ENCODE measurements at regions not wholly inside any gene's neighbourhood (a gene's known extent, or its start where the extent isn't known, plus 50 kb on each side); places are given as distances from the start of the nearest gene placed in this dataset.
A peak's percentile ranks its signal among the peaks of the same experiment; 100 is the strongest.

DNA sequence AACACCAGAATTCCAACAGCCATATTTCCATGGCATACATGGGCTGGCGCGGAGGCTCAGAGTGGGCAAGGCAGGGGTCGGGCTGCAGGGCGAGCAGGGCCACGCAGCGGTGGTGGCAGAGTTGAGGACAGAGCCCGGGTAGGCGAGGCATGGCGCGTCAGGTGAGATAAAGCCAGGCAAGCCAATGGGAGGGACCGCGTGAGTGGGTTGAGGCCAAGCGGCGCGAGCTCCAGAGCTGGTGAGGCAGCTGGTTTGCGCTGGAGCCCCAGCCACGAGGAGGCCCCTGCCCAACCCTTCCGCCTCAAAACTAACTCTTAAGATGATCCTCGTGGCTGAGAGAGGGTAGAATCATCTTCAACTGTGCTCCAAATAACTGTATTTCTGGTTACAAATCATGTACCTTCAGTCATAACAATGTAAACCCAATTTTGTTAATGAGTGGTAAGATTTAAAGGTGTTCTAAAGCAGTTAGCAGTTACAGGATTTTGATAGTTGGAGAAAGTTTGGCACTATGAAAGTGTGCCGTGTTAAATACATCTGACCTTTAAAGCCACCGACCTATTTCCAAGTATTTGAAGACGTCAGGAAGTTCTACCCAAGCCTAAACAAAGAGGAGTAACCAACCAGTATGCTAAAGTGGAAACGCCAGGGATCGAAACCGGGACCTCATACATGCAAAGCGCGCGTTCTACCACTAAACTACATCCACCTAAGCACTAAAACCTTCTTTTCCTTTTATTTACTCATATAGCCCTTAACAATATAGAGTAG lies 107.9 kb downstream of the GPX5 start (continued):
- TF ChIP-seq TFCP2L1 (CRISPR knock-in tag; IDR thresholded peaks at IDR 0.05): peak; percentile 91; the same call in 1 of the 2 replicates
- TF ChIP-seq, protein P1, sequence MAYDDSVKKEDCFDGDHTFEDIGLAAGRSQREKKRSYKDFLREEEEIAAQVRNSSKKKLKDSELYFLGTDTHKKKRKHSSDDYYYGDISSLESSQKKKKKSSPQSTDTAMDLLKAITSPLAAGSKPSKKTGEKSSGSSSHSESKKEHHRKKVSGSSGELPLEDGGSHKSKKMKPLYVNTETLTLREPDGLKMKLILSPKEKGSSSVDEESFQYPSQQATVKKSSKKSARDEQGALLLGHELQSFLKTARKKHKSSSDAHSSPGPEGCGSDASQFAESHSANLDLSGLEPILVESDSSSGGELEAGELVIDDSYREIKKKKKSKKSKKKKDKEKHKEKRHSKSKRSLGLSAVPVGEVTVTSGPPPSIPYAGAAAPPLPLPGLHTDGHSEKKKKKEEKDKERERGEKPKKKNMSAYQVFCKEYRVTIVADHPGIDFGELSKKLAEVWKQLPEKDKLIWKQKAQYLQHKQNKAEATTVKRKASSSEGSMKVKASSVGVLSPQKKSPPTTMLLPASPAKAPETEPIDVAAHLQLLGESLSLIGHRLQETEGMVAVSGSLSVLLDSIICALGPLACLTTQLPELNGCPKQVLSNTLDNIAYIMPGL (CRISPR knock-in tag; IDR thresholded peaks at IDR 0.05; ENCODE audit: borderline replicate concordance): 0 out of 2 replicates have a peak, but pooled peaks have one; percentile 49

DNA sequence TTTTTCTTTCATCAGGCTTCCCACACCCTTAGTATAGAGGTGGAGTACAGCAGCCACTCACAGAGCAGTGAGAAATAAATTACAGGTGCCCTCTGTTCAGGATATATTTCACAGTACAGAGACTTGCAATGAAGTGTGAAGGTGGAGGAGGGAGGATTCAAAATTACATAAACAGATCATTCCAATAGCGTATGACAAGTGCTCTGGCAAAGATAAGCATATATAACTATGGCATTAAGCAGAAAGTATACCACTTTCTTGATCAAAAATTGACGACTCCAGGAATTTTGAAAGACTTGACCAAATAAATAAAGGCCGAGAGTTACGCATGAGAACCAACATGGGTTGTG lies 108.7 kb downstream of the GPX5 start:
- Histone ChIP-seq H3K27ac (peak overlapping the region in 1 of 2 experiments; percentile 66; a peak in 3 of 6 replicates), H3K4me2 (peak overlapping the region; percentile 80), H3K4me3 (peak overlapping the region; percentile 60), H3K9me3 (no peaks in the 10 kb centered on the region), H3K4me1 (no peaks in the 10 kb centered on the region)
- ATAC-seq: peak; percentile 30 to 32; a peak in 5 of 6 replicates
- POLR2A ChIA-PET: interaction anchor here (1.2 to 1.4 kb wide), 2 partner anchors 14 to 28 kb away, joined by 3 to 7 read pairs; no protein-coding TSS in a partner anchor
- no peak for FAIRE-seq
- TF ChIP-seq, protein P1 (CRISPR knock-in tag; IDR thresholded peaks at IDR 0.05; ENCODE audit: borderline replicate concordance): no peak
- TF ChIP-seq RFX5 (IDR thresholded peaks at IDR 0.05) (no peak), EHF (CRISPR knock-in tag; IDR thresholded peaks at IDR 0.05) (no peak), SMC3 (IDR thresholded peaks at IDR 0.05) (no peak), ZC3H11A (IDR thresholded peaks at IDR 0.05) (no peak), JUN (IDR thresholded peaks at IDR 0.05) (no peak), RARB (CRISPR knock-in tag; IDR thresholded peaks at IDR 0.05) (no peak), RNF2 (IDR thresholded peaks at IDR 0.05; ENCODE audit: borderline replicate concordance, low read depth) (no peak), FOXS1 (CRISPR knock-in tag; IDR thresholded peaks at IDR 0.05) (no peak), ZNF302 (CRISPR knock-in tag; IDR thresholded peaks at IDR 0.05) (no peak), FOSL2 (IDR thresholded peaks at IDR 0.05) (no peak), FOSL2 (CRISPR knock-in tag; IDR thresholded peaks at IDR 0.05) (no peak), NPAS2 (CRISPR knock-in tag; IDR thresholded peaks at IDR 0.05; ENCODE audit: borderline replicate concordance) (no peak)
- CTCF ChIA-PET: interaction anchor here (1.2 to 1.6 kb wide), 2 partner anchors 18 to 138 kb away, joined by 3 to 4 read pairs; no protein-coding TSS in a partner anchor
- WGBS (ENCODE audit: missing lambda C conversion rate): 0% methylated on average over 4 of the region's 4 CpGs
- no peak for DNase-seq (ENCODE audit: low read depth in 1 of 2, low spot score in 1 of 2)

DNA sequence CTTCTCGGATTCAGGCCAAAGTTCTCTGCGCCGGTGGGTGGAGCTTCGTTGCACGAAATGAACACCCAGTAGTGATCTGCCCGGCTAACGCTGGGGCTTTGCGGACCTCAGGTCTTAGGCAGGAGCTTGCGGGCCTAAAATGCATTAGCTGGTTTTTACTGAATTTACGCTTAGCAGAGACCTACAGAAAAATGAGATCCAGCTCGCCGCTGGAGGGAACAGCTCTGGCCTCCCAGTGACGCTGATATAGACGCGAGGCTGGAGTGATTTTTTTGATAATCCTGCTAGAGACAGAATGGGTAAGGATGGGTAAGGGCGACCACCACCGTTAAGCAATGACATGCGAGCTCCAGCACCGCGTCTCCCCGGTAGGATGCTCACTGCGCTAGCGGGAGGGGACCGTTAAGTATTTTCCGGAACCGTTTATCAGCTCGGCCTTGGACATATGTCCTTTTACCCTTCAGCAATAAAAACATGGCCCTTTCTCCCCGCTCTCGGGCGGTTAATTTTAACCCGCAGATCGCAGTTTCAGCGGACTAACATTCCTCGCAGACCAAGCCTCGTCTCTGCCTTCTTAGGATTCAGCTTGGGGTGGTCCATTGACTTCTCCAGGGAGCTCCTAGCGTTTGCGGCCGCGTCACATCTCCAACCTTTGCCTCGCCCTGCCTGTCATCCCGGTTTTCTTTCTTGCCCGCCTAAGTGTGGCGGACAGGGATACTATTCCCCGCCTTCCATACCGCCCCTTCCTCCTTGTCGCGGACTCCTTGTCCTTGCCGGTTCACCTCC lies 109.3 kb downstream of the GPX5 start:
- peak; percentile 63 to 65 for DNase-seq (ENCODE audit: low read depth in 1 of 2, low spot score in 1 of 2)
- Histone ChIP-seq H3K4me2 (peak overlapping the region; percentile 80), H3K4me1 (no peaks in the 10 kb centered on the region), H3K9me3 (no peaks in the 10 kb centered on the region), H3K27ac (peak overlapping the region; percentile 51 to 66), H3K4me3 (peak overlapping the region; percentile 60)
- under 1% methylated on average over 33 of the region's 48 CpGs for WGBS (ENCODE audit: missing lambda C conversion rate)
- FAIRE-seq: no peak
- ATAC-seq: peak; percentile 73 to 89
- ChIA-PET CTCF (interaction anchor here (0.6 to 1.6 kb wide), 4 partner anchors 17 to 139 kb away, joined by 3 to 6 read pairs (median 4); no protein-coding TSS in a partner anchor), POLR2A (interaction anchor here (1.2 to 1.4 kb wide), 2 partner anchors 14 to 28 kb away, joined by 3 to 7 read pairs; no protein-coding TSS in a partner anchor)
- TF ChIP-seq POLR2A (IDR thresholded peaks at IDR 0.05; ENCODE audit: low read length) (peak; percentile 33; the same call in 1 of the 2 replicates), ZNF302 (CRISPR knock-in tag; IDR thresholded peaks at IDR 0.05) (no peak), PHF8 (IDR thresholded peaks at IDR 0.05; ENCODE audit: borderline replicate concordance, low read depth) (peak; percentile 14; the same call in 1 of the 2 replicates)

Data from A549 (cell line).